H9 (cell line): ENCODE measurements at regions not wholly inside any gene's neighbourhood (a gene's known extent, or its start where the extent isn't known, plus 50 kb on each side); places are given as distances from the start of the nearest gene placed in this dataset.

Experiments
- DNase-seq: peaks from one replicate; pipeline ENCODE4 v3.0.0-alpha.2; 2017
- H2AFZ ChIP-seq: one replicate; pipeline ENCODE4 v1.6.1; 2013; ENCODE audit warnings: mild to moderate bottlenecking, low read length, control low read depth, moderate library complexity
- H2AK5ac ChIP-seq: 2 replicates; pipeline ENCODE4 v1.6.1; 2013; ENCODE audit warnings: low read length, control low read depth, mixed read lengths; ENCODE audit not compliant: insufficient read length
- H2BK120ac ChIP-seq: one replicate; pipeline ENCODE4 v1.6.1; 2013; ENCODE audit warnings: low read depth, mild to moderate bottlenecking, low read length, control low read depth, inconsistent platforms; ENCODE audit not compliant: poor library complexity, severe bottlenecking
- H2BK12ac ChIP-seq: 2 replicates; pipeline ENCODE4 v1.6.1; 2013; ENCODE audit warnings: low read length, control low read depth, mixed read lengths, low read depth; ENCODE audit not compliant: insufficient read length
- H2BK15ac ChIP-seq: 2 replicates; pipeline ENCODE4 v1.6.1; 2013; ENCODE audit warnings: low read depth, low read length, control low read depth
- H2BK20ac ChIP-seq: one replicate; pipeline ENCODE4 v1.6.1; 2013; ENCODE audit warnings: low read depth, mild to moderate bottlenecking, low read length, control low read depth, inconsistent platforms; ENCODE audit not compliant: poor library complexity, severe bottlenecking
- H2BK5ac ChIP-seq: 2 replicates; pipeline ENCODE4 v1.6.1; 2013; ENCODE audit warnings: low read length, control low read depth, mixed read lengths; ENCODE audit not compliant: insufficient read length
- H3K14ac ChIP-seq: 2 replicates; pipeline ENCODE4 v1.6.1; 2013; ENCODE audit warnings: low read length, control low read depth; ENCODE audit not compliant: insufficient read depth
- H3K18ac ChIP-seq: 2 replicates; pipeline ENCODE4 v1.6.1; 2013; ENCODE audit warnings: low read depth, mild to moderate bottlenecking, mixed read lengths, low read length, control low read depth; ENCODE audit not compliant: insufficient read length
- H3K23ac ChIP-seq: 2 replicates; pipeline ENCODE4 v1.6.1; 2013; ENCODE audit warnings: low read length, control low read depth, mixed read lengths, low read depth; ENCODE audit not compliant: insufficient read length
- H3K23me2 ChIP-seq: 2 replicates; pipeline ENCODE4 v1.6.1; 2013; ENCODE audit warnings: low read depth, mild to moderate bottlenecking, mixed read lengths, low read length, control low read depth; ENCODE audit not compliant: insufficient read length, poor library complexity, severe bottlenecking
- H3K27ac ChIP-seq: 2 replicates; pipeline ENCODE4 v1.5.1; 2013; ENCODE audit warnings: low read length, control low read depth, mixed read lengths, low read depth; ENCODE audit not compliant: insufficient read length
- H3K27me3 ChIP-seq: 2 replicates; pipeline ENCODE4 v1.6.1; 2013; ENCODE audit warnings: low read length, control low read depth, inconsistent platforms; ENCODE audit not compliant: insufficient read depth
- H3K4ac ChIP-seq: 2 replicates; pipeline ENCODE4 v1.6.1; 2013; ENCODE audit warnings: low read depth, mild to moderate bottlenecking, control low read depth, inconsistent platforms, low read length, moderate library complexity
- H3K4me1 ChIP-seq: 2 replicates; pipeline ENCODE4 v1.6.1; 2013; ENCODE audit warnings: low read length, control low read depth, inconsistent platforms; ENCODE audit not compliant: insufficient read depth
- H3K4me2 ChIP-seq: 2 replicates; pipeline ENCODE4 v1.6.1; 2013; ENCODE audit warnings: low read length, control low read depth, mixed read lengths; ENCODE audit not compliant: insufficient read length, insufficient read depth
- H3K56ac ChIP-seq: 2 replicates; pipeline ENCODE4 v1.6.1; 2013; ENCODE audit warnings: low read depth, mild to moderate bottlenecking, mixed read lengths, low read length, control low read depth; ENCODE audit not compliant: insufficient read length
- H3K79me1 ChIP-seq: 2 replicates; pipeline ENCODE4 v1.6.1; 2013; ENCODE audit warnings: low read depth, mild to moderate bottlenecking, moderate library complexity, low read length, control low read depth, inconsistent platforms; ENCODE audit not compliant: insufficient read depth, poor library complexity, severe bottlenecking
- H3K79me2 ChIP-seq: 2 replicates; pipeline ENCODE4 v1.6.1; 2013; ENCODE audit warnings: low read length, control low read depth, inconsistent platforms; ENCODE audit not compliant: insufficient read depth
- H3K9ac ChIP-seq: 2 replicates; pipeline ENCODE4 v1.6.1; 2013; ENCODE audit warnings: low read length, control low read depth, mixed read lengths; ENCODE audit not compliant: insufficient read length; ENCODE audit errors: extremely low read depth
- H3K9me3 ChIP-seq: one replicate; pipeline ENCODE4 v1.6.1; 2013; ENCODE audit warnings: low read depth, low read length, inconsistent platforms; ENCODE audit not compliant: control insufficient read depth
- H3T11ph ChIP-seq: one replicate; pipeline ENCODE4 v1.6.1; 2013; ENCODE audit warnings: mild to moderate bottlenecking, low read length, control low read depth, inconsistent platforms
- H4K20me1 ChIP-seq: one replicate; pipeline ENCODE4 v1.6.1; 2013; ENCODE audit not compliant: control insufficient read depth, insufficient read length, insufficient read depth
- H4K5ac ChIP-seq: 2 replicates; pipeline ENCODE4 v1.6.1; 2013; ENCODE audit warnings: low read depth, mild to moderate bottlenecking, mixed read lengths, low read length, control low read depth; ENCODE audit not compliant: insufficient read length
- H4K8ac ChIP-seq: replicated peaks from 2 replicates; pipeline ENCODE4 v1.6.1; 2013; ENCODE audit warnings: low read length, control low read depth, mixed read lengths, low read depth; ENCODE audit not compliant: insufficient read length
- H4K91ac ChIP-seq: 2 replicates; pipeline ENCODE4 v1.6.1; 2013; ENCODE audit warnings: low read depth, mild to moderate bottlenecking, moderate library complexity, mixed read lengths, low read length, control low read depth; ENCODE audit not compliant: insufficient read length
- H3K27ac Mint-ChIP-seq, 3 experiments: 2 replicates in 2 of 3; 3 replicates in 1 of 3; pipeline ENCODE4 v1.8.0; 2020 to 2021; ENCODE audit warnings: mixed read lengths in 3 of 3, mild to moderate bottlenecking in 1 of 3, moderate library complexity in 1 of 3
- H3K27me3 Mint-ChIP-seq: 2 replicates; pipeline ENCODE4 v1.8.0; 2021; ENCODE audit warnings: low read depth, mild to moderate bottlenecking, moderate library complexity, mixed read lengths
- H3K36me3 Mint-ChIP-seq, 3 experiments: 2 replicates in 2 of 3; 3 replicates in 1 of 3; pipeline ENCODE4 v1.8.0; 2020 to 2021; ENCODE audit warnings: low read depth in 3 of 3, mixed read lengths in 3 of 3; ENCODE audit not compliant: insufficient read depth in 1 of 3
- H3K4me1 Mint-ChIP-seq, 2 experiments: 2 replicates each; pipeline ENCODE4 v1.8.0; 2020; ENCODE audit warnings: mixed read lengths in 2 of 2
- H3K4me3 Mint-ChIP-seq, 2 experiments: 2 replicates in 1 of 2; 3 replicates in 1 of 2; pipeline ENCODE4 v1.8.0; 2020 to 2021; ENCODE audit warnings: mild to moderate bottlenecking in 2 of 2, mixed read lengths in 2 of 2, moderate library complexity in 1 of 2
- H3K9me3 Mint-ChIP-seq, 2 experiments: 2 replicates in 1 of 2; 3 replicates in 1 of 2; pipeline ENCODE4 v1.8.0; 2020; ENCODE audit warnings: mild to moderate bottlenecking in 2 of 2, mixed read lengths in 2 of 2, moderate library complexity in 1 of 2
- CTCF ChIP-seq: fragments of 200-600 bp; sonication (generic); conservative IDR thresholded peaks from 3 replicates; pipeline ENCODE4 v1.8.0; 2021; ENCODE audit warnings: antibody characterized with exemption, mild to moderate bottlenecking
- WGBS: extraction: QIAGEN DNeasy Blood & Tissue Kit; methylation state at CpG from one replicate; pipeline ENCODE4 v1.1.7; 2013; ENCODE audit warnings: missing lambda C conversion rate, low lambda C conversion rate, mixed read lengths; ENCODE audit not compliant: insufficient read length; ENCODE audit errors: extremely low coverage; 5-methylcytosine and 5-hydroxymethylcytosine counted together

- H3K79me1 ChIP-seq: no peaks in the 10 kb centered on the region
- no peak overlapping the region for H2BK120ac ChIP-seq
- no peak overlapping the region for H3K9ac ChIP-seq
- H3K27ac Mint-ChIP-seq: peak overlapping the region in 1 of 3 experiments; percentile 49; a peak in 1 of 7 replicates
- H4K5ac ChIP-seq: no peak overlapping the region
- no peak overlapping the region for H2AFZ ChIP-seq
- H3K14ac ChIP-seq: no peak overlapping the region
- no peak for DNase-seq
- TF ChIP-seq CTCF: no peak
- no peak overlapping the region for H3K23ac ChIP-seq
- H2BK20ac ChIP-seq: no peak overlapping the region
- no peak overlapping the region for H3T11ph ChIP-seq
- no peaks in the 10 kb centered on the region for H4K20me1 ChIP-seq
- H3K4ac ChIP-seq: no peak overlapping the region
- no peak overlapping the region for H3K56ac ChIP-seq
- no peaks in the 10 kb centered on the region; the same call in 1 of the 2 replicates for H3K27me3 Mint-ChIP-seq
- no peaks in the 10 kb centered on the region for H3K23me2 ChIP-seq
- H2AK5ac ChIP-seq: no peak overlapping the region
- peaks cover 3% of the 10 kb centered on the region for H3K9me3 ChIP-seq
- H2BK15ac ChIP-seq: no peak overlapping the region
- H3K4me1 Mint-ChIP-seq: peaks cover 0 to 4% of the 10 kb centered on the region in 2 experiments; a peak in 1 of 4 replicates
- no peaks in the 10 kb centered on the region for H3K4me1 ChIP-seq
- H3K27ac ChIP-seq: no peak overlapping the region
- no peak overlapping the region for H4K8ac ChIP-seq
- H3K27me3 ChIP-seq: no peaks in the 10 kb centered on the region
- H3K18ac ChIP-seq: no peak overlapping the region
- H3K9me3 Mint-ChIP-seq: peaks cover 31 to 35% of the 10 kb centered on the region in 2 experiments
- no peak overlapping the region for H2BK12ac ChIP-seq
- H4K91ac ChIP-seq: no peak overlapping the region
- H2BK5ac ChIP-seq: no peak overlapping the region
- H3K36me3 Mint-ChIP-seq: peaks cover 14 to 39% (median 19%) of the 10 kb centered on the region in 3 experiments
- H3K79me2 ChIP-seq: no peaks in the 10 kb centered on the region
- H3K4me3 Mint-ChIP-seq: no peak overlapping the region
- H3K4me2 ChIP-seq: no peak overlapping the region
- WGBS: no CpG with 5 or more reads among the region's 2 CpGs
Observed at GRCh38 chr10:21431799-21432198, 93.7 kb downstream of the SKIDA1 start.
